CD4-positive, alpha-beta T cell treated with Interleukin-21 for 1 hour (primary cell): ENCODE measurements at regions not wholly inside any gene's neighbourhood (a gene's known extent, or its start where the extent isn't known, plus 50 kb on each side); places are given as distances from the start of the nearest gene placed in this dataset.

Source experiments
- DNase-seq: peaks from one replicate; pipeline ENCODE4 v3.0.0-alpha.2; 2020

GRCh38 chr21:41048623-41049022 is 119.3 kb upstream of the BACE2 start:
- DNase-seq = no peak

DNA sequence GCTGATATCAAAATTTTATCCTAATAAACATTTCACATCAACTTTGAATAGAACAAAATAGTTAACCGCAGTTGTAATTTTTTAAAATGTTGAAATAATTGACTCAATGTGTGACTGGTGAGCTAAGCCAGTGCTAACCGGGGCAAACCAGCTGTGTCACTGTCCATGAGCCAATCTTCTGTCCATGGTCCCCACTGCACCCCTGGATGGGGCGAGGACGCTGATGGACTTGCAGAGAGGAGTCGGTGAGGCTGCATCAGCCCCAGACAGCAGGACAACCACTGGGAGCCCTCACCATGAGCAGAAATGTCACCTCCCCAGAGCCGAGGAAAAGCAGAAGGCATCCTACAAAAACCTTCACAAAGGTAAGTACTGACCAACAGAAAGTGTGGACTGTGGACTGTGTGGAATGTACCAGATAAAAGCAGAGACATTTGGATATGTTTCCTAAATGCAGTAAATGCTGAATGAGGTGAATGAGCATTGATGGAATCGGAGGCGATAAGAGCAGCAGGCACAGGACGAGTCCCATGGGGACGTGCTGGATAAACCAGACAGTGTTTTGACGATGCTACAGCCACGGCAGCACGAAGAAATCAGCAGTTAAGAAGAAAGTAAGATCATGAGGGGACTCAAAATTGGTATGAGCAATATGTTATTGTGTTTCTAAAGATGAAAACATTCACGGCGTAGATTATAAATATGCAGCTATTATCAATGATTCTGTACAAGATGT is 115.0 kb upstream of the BACE2 start:
- DNase-seq = no peak

DNA sequence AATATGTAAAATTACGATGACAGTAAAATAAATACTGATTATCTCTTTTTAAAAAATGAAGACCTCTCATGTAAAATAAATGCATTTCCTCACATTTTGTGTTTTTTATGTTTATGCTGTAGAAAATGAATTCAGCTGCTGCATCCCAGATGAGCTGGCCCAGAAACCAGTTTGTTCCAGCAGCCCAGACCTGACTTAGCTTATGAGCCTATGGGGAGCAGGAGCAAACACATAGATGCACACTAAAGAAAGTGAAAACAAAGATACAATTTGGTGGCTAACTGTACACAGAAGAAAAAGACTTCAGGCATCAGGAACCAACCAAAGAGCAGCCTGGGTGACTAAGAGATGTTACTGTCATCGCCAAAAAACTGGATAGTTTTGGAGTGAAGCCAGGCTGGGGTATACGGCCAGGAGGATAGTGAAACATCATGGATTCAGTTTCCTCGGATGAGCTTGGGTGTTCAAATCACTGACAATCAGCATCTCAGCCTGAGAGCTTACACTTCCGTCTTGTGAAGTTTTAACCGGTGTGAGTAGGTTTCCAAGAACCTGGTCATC is 113.9 kb upstream of the BACE2 start:
- DNase-seq = no peak

DNA sequence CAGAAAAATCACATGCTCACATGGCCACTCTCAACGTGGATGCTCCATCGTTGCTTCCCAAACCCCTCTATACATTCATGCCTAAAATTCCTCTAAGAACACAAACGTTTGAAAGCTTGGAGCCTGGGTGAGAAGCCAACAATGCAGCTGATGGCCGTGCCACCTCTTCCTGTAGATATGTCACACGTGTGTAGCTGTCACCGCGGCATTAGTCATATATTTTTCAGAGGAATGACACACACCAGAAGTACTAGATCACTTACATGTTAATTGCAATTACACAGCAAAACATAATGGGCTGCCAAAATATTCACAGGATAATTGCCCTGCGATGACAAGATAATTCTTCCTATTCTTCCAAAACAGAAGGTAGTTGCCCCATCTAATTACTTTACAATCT is 112.7 kb upstream of the BACE2 start:
- DNase-seq = no peak

DNA sequence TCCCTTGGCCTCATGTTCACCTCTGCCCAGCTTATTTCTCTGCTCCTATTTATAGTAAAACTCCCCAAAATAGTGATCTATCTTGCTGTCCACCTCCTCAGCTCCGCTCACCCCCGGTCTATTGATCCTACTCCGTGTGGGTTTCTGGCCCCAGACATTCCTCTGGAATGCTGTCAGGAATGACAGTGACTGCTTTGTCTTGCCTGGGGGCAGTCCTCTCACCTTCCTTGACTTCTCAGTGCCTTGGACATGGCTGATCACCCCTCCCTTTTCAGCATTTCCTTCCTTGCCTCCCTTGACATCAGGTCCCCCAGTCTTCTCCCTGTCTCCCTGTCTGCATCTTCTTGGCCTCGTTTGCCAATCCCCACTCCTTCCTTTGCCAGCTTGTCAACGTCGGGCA is 108.1 kb upstream of the BACE2 start:
- no peak for DNase-seq

GRCh38 chr21:41061701-41062100 is 106.3 kb upstream of the BACE2 start:
- DNase-seq = no peak

DNA sequence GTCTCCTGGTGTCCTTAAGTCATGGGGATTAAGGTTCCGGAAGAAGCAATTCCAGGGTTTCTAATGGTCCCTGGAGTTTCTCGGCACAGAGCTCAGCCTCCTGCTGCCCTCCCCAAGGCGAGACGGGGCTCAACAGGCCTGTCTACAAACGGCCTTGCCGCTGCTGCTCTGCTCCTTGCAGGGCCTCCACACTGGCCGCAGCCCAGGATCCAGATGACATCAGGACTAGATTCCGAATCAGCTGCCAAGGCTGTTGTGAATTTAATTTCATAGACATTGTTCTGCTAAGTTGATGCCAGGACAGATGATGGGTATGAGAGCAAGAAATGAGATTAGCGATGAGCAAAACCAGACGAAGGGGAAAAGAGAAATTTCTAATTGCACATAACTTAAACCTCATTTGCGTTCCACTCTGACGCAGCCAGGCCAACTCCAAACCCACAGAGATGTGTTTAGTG is 103.6 kb upstream of the BACE2 start:
- DNase-seq = no peak

GRCh38 chr21:41064951-41065350 is 103.0 kb upstream of the BACE2 start:
- DNase-seq = no peak

DNA sequence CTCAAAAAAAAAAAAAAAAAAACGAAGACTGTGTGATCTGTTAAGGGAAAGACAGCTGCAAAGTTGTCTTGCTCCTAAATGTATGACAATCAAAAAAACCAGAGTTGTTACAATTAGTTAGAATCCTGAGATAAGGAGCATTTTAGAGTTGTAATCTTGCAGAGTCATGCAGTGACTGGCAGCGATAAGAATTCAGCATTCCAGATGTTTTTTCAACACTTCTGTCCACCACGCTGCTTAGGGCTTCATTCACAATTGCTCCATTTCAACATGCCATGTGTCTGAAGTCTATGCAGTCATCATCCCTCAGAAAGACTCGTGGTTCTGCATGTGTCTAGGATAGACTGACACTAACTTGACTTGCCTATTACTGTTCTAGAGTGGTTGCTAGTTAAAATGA is 102.4 kb upstream of the BACE2 start:
- no peak for DNase-seq

DNA sequence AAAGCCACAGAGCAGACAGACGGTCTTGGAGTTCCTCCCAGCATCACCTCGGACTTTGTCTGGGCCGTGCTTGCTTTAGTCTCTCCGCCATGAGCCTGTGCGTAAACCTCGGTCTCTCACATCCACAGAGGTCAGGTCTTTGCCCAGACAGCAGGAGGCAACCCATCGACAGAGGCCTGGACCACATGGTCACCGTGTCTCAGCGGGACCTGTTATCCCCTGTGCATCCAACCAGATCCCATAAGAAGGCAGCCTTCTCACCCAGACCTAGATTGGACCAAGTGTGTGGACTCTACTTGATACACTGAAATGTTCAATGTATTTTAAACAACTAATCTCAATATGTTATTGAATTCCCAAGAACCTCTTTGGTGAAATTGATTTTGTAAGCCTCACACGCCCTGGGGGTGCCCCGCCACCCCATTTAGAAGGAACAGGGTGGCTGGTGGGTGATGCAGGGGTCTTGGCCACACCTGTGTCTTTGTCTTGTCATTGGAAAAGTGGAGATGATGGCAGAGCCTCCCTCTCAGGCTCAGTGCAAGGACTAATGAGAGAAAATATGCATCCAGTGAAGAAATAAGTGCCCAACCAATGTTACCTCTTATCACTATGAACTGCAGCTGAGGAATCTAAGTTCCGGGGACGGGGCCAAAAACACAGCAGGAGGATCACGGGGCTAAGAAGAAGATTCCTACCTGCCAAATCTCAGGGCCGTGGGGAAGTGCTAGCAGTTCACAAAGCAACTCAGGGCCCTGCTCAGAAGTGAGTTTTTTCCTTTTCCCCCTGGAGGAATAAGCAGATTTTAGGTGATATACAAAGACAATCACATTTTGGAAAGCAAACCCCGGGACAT is 101.6 kb upstream of the BACE2 start:
- DNase-seq = no peak

GRCh38 chr21:41067709-41068108 is 100.3 kb upstream of the BACE2 start:
- no peak for DNase-seq

GRCh38 chr21:41068496-41068895 is 99.5 kb upstream of the BACE2 start:
- no peak for DNase-seq

DNA sequence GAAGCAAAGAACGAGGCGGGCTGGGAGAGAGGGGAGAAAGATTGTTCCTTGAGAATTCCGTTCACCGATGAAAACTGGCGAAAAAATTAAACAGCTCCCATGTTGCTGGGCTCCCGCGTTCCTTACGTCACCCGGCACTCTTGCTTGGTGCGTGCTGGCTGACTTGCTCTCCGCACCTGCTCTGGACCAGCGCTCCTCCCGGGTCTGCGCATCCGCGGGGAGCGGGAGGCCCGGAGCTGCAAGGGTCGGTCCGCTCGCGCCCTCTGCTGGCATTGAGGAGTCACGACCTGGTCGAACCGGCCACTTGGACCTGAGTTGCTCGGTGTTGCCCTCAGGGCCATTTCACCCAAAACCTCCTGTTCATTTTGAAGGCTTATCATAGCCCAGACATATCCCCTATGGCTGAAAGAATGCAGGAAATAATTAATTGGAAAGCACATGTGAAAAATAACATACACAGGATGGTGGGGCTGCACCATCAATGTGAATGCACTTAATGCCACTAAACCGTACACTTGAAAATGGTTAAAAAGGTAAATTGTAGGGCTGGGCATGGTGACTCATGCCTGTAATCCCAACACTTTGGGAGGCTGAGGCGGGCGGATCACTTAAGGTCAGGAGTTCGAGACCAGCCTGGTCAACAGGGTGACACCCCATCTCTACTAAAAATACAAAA is 98.9 kb upstream of the BACE2 start:
- peak; percentile 29 for DNase-seq

- no peak for DNase-seq
These were observed 97.7 kb upstream of the BACE2 start for GRCh38 chr21:41070284-41070683.

GRCh38 chr21:41071258-41072171 is 96.4 kb upstream of the BACE2 start:
- no peak for DNase-seq

GRCh38 chr21:41073558-41073957 is 94.4 kb upstream of the BACE2 start:
- no peak for DNase-seq

- DNase-seq = no peak
These were observed 93.4 kb upstream of the BACE2 start for GRCh38 chr21:41074396-41075184.

DNA sequence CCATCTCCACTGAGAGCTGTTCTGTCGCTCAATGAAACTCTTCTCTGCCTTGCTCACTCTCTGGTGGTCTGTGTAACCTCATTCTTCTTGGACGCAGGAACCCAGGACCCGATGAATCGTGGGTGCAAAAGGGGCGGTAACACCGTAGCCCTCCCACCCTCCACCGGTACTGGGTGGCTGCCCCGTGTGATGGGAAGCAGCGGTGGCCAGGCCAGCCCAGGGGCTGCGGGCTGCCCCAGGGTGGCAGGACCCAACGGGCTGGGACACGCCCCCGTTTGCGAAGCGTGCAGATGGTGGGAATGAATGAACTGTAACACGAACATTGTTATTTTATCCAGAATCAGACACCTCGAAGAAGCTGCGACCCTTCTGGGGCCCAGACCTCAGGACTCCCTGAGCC is 92.3 kb upstream of the BACE2 start:
- no peak for DNase-seq

GRCh38 chr21:41076064-41076463 is 91.9 kb upstream of the BACE2 start:
- no peak for DNase-seq

DNA sequence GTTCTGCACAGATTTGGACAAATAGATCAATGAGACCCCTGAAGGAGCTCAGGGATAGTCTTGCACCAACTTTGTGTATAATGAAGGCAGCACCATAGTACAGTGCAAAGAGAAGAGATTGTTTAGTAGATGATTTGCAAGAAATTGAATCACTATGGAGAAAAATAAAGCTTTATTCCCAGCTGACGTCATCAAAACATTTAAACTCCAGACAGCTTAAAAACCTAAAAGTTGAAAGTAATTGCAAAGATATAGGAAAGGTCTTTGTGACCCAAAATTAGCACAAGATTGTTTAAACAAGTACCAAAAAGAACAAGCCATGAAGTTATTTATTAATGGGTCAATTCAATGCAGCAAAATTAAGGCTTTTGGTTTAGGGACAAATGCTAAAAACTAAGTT is 88.8 kb upstream of the BACE2 start:
- DNase-seq = no peak

DNA sequence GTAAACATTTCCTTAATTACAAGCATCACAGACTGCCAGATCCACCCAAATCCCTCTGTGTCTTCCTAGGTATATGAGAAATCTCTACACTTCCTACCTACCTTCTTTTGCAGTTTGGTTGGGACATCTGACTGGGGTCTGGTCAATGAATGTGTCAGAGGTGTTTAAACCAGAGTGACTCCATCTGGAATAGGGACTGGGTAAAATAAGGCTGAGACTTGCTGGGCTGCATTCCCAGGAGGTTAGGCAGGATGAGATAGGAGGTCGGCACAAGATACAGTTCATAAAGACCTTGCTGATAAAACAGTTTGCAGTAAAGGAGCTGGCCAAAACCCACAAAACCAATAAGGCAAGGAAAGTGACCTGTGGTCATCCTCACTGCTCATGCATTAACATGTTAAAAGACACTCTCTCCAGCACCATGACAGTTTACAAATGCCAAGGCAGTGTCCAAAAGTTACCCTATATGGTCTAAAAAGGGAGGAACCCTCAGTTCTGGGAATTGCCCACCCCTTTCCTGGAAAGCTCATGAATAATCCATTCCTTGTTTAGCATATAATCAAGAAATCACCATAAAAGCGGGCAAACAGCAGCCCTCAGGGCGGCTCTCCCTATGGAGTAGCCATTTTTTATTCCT is 87.4 kb upstream of the BACE2 start:
- DNase-seq = no peak
